SK-N-SH (cell line): ENCODE measurements at regions not wholly inside any gene's neighbourhood (a gene's known extent, or its start where the extent isn't known, plus 50 kb on each side); places are given as distances from the start of the nearest gene placed in this dataset.

ENCODE experiments used
- CTCF ChIP-seq: fragments of 200-600 bp; sonication (generic); IDR thresholded peaks from 2 replicates; pipeline ENCODE4 v1.6.1; 2017; ENCODE audit warnings: antibody characterized with exemption, mild to moderate bottlenecking, moderate library complexity
- EP300 ChIP-seq, 2 experiments: IDR thresholded peaks; 2 replicates each; pipeline versions ENCODE4 v1.4.0 to v1.6.1; 2012; ENCODE audit warnings: borderline replicate concordance in 1 of 2, low read depth in 1 of 2, low read length in 1 of 2
- JUND ChIP-seq: IDR thresholded peaks from 2 replicates; pipeline ENCODE4 v1.4.0; 2012
- MXI1 ChIP-seq: IDR thresholded peaks from 2 replicates; pipeline ENCODE4 v1.6.1; 2012; ENCODE audit warnings: mild to moderate bottlenecking, low read depth, low read length, improper control_type of control experiment
- RXRA ChIP-seq: IDR thresholded peaks from 2 replicates; pipeline ENCODE4 v1.4.0; 2012; ENCODE audit warnings: low read depth, mild to moderate bottlenecking, borderline replicate concordance
- TCF12 ChIP-seq: IDR thresholded peaks from 2 replicates; pipeline ENCODE4 v1.4.0; 2012
- TF ChIP-seq, protein P1 (sequence below): IDR thresholded peaks from 2 replicates; pipeline ENCODE4 v1.4.0; 2012; ENCODE audit warnings: low read depth, borderline replicate concordance

- no peak for TF ChIP-seq CTCF
- no peak for TF ChIP-seq MXI1
- no peak for TF ChIP-seq TCF12
- no peak for TF ChIP-seq RXRA
- TF ChIP-seq, protein P1, sequence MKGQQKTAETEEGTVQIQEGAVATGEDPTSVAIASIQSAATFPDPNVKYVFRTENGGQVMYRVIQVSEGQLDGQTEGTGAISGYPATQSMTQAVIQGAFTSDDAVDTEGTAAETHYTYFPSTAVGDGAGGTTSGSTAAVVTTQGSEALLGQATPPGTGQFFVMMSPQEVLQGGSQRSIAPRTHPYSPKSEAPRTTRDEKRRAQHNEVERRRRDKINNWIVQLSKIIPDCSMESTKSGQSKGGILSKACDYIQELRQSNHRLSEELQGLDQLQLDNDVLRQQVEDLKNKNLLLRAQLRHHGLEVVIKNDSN = no peak
- no peak for TF ChIP-seq JUND
- TF ChIP-seq EP300 (IDR thresholded peaks at IDR 0.05; ENCODE audit: borderline replicate concordance in 1 of 2, low read depth in 1 of 2, low read length in 1 of 2) = no peak
Measured at GRCh38 chr10:28806488-28806941, 129.2 kb downstream of the BAMBI start.
